ENCODE measurements at regions not wholly inside any gene's neighbourhood (a gene's known extent, or its start where the extent isn't known, plus 50 kb on each side); places are given as distances from the start of the nearest gene placed in this dataset.

DNA sequence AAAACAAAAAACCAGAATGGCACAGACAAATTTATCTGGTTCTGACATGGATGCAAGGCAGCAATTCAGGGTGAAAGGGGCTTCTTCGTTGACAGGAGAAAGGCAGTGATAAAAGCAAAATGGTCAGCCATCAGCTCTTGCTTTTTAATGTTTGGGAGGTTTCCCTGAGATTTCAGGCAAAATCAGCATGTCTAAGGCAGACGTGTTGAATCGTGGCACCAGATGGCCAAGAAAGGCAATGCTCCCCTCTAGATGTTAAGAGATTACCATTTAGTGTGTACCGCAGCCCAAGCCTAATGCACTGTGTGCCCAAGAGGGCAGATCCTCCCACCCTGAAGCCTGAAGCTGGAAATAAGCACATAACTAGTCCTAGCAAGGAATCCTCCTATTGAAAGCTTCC is 88.8 kb upstream of the GALNT18 start:
- no peak for DNase-seq

DNA sequence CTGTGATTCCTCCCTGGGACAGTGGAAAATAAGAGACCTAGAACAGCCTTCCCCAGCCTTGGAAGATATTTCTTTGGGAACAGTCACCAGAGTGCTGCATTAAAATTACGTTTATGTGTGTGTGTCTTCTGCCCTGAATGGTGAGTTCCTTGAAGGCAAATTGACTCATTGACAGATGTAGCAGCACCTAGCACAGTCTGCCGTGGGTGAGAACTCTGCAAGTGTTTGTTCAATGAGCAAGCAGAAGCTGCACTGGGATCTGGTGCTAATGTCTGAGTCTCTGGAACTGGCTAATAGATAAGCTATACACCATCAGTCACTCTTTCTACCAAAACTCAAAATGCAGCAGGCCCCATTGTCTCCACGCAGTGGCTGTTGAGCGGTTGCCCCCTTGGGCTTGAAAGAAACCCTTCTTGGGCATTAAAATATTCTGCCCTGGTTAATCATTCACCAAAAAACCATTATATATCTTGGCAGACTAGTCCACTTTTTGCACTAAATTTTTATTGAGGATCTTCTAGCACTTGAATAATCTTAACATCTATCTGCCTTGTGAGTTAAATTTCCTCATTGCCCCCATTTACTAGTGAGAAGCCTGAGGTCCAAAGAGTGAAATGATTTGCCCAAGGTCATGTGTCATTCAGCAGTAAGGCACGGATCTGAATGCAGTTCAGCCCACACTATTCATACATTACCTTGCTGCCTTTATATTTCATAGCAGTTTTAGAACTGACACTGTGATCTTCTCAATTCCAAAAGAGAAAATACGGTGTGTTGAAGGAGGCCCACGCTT is 87.8 kb upstream of the GALNT18 start:
- DNase-seq: no peak

DNA sequence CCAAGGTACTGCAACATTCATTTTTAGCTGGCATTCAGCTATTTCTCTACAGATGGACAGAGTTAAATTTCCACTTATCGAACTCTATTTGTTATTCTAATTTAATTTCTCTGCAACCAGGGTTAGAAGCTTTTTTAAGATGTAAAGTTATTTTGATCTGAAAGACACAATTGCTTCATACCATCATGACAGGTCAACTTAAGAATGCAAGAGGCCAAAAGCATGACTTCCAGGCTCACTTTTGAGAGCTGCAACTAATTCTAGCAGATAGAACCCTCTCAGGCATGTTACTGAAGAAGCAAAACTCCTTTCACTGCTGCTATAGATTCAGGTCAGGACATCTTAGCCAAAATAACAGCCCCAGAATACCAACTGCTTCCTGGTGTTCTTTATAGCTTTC is 86.5 kb upstream of the GALNT18 start:
- DNase-seq: no peak

GRCh38 chr11:11706028-11706427 is 84.2 kb upstream of the GALNT18 start:
- DNase-seq: no peak

DNA sequence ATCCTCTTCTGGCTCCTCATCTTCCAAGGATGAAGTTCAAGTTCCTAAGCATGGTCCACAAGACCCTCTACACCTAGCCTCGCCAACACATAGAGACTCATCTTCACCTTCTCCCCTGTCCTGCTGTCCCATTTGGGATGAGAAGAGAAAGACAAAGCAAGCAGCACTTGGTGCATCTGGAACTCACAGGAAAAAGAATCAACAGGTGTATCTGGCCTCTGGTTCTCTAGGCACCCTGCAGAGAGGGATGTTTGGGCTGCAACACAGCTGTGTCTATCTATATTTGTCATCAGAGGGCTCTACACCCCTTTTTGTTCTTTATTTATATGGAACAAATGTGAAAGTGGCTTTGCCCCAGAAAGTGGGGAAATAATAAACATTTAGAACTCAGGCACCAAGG is 82.1 kb upstream of the GALNT18 start:
- no peak for DNase-seq

DNA sequence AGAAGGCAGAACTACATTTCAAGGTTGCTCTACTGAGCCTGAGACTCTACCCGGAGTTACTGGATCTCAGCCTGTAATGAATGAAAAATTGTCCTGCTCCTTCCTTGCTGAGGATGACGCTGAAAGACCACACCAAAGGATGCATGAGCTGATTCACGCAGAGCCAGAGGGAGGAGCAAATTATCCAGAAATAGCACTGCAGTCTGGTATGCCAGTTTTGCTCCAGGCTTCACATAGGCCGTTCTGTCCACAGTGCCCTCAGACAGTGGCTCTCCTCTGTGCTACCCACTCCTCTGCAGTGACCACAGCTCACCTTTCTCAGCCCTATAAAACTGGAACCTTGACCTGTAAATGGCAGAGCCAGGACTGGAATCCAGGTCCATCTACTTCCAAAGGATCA is 79.3 kb upstream of the GALNT18 start:
- no peak for DNase-seq

GRCh38 chr11:11697796-11698195 is 76.0 kb upstream of the GALNT18 start:
- DNase-seq: no peak

DNA sequence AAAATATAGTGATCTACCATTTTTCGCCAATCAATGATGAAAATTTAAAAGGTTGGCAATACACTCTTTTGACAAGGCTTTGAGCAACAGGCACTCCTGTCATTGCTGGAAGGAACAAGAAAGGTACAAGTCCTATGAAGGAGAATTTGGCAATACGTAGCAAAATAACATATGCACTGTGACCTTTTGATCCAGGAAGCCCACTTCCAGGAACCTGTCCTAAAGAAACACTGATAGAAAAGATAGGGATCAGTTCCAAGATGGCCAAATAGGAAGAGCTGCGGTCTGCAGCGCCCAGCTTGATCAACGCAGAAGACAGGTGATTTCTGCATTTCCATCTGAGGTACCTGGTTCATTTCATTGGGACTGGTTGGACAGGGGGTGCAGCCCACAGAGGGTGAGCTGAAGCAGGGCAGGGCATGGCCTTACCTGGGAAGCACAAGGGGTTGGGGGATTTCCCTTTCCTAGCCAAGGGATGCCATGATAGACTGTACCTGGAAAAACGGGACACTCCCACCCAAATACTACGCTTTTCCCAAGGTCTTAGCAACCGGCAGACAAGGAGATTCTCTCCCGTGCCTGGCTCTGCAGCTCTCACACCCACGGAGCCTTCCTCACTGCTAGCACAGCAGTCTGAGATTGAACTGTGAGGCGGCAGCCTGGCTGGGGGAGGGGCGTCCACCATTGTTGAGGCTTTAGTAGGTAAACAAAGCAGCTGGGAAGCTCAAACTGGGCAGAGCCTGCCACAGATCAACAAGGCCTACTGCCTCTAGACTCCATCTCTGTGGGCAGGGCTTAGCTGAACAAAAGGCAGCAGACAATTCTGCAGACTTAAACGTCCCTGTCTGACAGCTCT is 69.7 kb upstream of the GALNT18 start:
- no peak for DNase-seq

- DNase-seq: no peak
Measured at GRCh38 chr11:11681536-11681935, 59.7 kb upstream of the GALNT18 start.

GRCh38 chr11:11677672-11678356 is 56.0 kb upstream of the GALNT18 start:
- DNase-seq: no peak

GRCh38 chr11:11675671-11676181 is 53.9 kb upstream of the GALNT18 start:
- DNase-seq: no peak

DNA sequence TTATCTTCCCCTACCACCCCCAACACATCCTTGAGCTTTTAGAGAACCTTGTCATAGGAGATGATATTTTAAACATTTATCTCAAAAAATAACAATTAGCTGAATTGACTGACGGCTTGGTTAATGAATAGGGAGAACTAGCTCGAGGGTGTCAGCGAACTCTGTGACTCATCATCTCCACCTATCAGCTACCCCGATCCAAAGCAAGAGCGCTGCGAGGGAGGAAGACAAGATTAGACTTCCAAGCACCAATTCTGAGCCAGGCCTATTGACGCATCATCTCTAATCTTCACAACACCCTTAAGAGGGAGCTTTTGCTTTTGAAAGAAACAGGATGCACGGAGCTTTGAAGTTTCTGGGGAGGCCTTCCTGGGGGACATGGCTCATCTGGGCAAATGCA is 51.0 kb upstream of the GALNT18 start:
- DNase-seq: no peak

DNA sequence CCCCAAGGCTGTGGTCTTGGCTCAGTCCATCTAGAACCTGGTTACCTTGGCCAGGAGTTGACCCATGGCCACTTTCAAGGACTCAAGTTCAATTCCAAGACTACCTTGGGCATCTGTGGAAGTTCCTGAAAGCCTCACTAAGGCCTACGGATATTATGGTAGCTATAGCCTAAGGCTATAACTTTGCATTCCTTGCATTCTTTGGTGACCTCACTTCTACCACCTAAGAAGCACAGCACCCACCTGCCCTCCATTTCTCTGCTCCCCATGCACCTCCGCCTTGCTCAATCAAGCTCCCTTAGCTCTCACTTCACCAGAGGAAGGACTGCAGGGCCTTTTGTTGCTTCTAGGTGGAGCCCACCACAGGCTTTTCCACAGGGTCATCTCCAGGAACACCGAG is 50.3 kb upstream of the GALNT18 start:
- no peak for DNase-seq
